HepG2 (cell line): ENCODE measurements at regions not wholly inside any gene's neighbourhood (a gene's known extent, or its start where the extent isn't known, plus 50 kb on each side); places are given as distances from the start of the nearest gene placed in this dataset.

Experiments
- ATAC-seq: fragments of 200-7000 bp; cut with Tn5 transposase; 3 replicates; pipeline ENCODE4 v1.9.1; 2020; ENCODE audit warnings: mild to moderate bottlenecking, moderate library complexity
- BruUV-seq: library from RNA; stranded (reverse); fragments of 400-500 nt; replicated peaks from 2 replicates; lab custom pipeline; 2021; lab: Mats Ljungman, UMichigan
- CTCF ChIA-PET: fragments of 300-600 bp; formaldehyde crosslinking; extraction: SDS; loops from one replicate; lab custom pipeline; 2021; ENCODE audit warnings: low total read pairs, inconsistent platforms, low intra/inter-chr PET ratio; lab: Yijun Ruan, JAX
- POLR2A ChIA-PET: fragments of 350-600 bp; sonication (Branson Sonifier 250); formaldehyde crosslinking; loops from one replicate; lab custom pipeline; 2020; ENCODE audit warnings: antibody characterized with exemption, inconsistent platforms; lab: Yijun Ruan, JAX
- DNase-seq: peaks from one replicate; pipeline ENCODE4 v3.0.0-alpha.2; 2015; ENCODE audit warnings: low spot score
- FAIRE-seq: peaks from 3 replicates; lab custom pipeline; 2011; peaks lifted over from hg19 to GRCh38; lab: Jason Lieb, UNC
- H2AFZ ChIP-seq: one replicate; pipeline ENCODE4 v1.6.1; 2011; ENCODE audit warnings: low read length, inconsistent platforms
- H3K27ac ChIP-seq: fragments of 300-600 bp; 3 replicates; pipeline ENCODE4 v1.8.0; 2011; ENCODE audit warnings: mixed run types, mild to moderate bottlenecking, mixed read lengths, low read length, inconsistent platforms; ENCODE audit not compliant: insufficient read depth; ENCODE audit errors: extremely low read length
- H3K27me3 ChIP-seq, 2 experiments: fragments of 200-600 bp in 1 of 2; 2 replicates in 1 of 2; 3 replicates in 1 of 2; pipeline versions ENCODE4 v1.6.0 to v1.8.0; 2011; ENCODE audit warnings: low read length in 2 of 2, mild to moderate bottlenecking in 2 of 2, moderate library complexity in 2 of 2, inconsistent platforms in 1 of 2; ENCODE audit not compliant: insufficient read depth in 2 of 2, control insufficient read depth in 1 of 2
- H3K36me3 ChIP-seq, 2 experiments: fragments of 200-600 bp in 1 of 2; replicated peaks in 1 of 2; 2 replicates in 1 of 2; 3 replicates in 1 of 2; pipeline versions ENCODE4 v1.5.1 to v1.8.0; 2011; ENCODE audit warnings: low read length in 2 of 2, inconsistent platforms in 1 of 2; ENCODE audit not compliant: insufficient read depth in 2 of 2, control insufficient read depth in 1 of 2
- H3K4me1 ChIP-seq: 2 replicates; pipeline ENCODE4 v1.5.1; 2012; ENCODE audit warnings: low read length, inconsistent platforms; ENCODE audit not compliant: insufficient read depth
- H3K4me2 ChIP-seq: 2 replicates; pipeline ENCODE4 v1.6.0; 2011; ENCODE audit warnings: low read depth, low read length, inconsistent platforms
- H3K4me3 ChIP-seq, 3 experiments: fragments of 200-600 bp in 1 of 3; sonication (generic), shearing (Covaris generic) in 1 of 3; replicated peaks in 1 of 3; 2 replicates each; pipeline ENCODE4 v1.5.1; 2011 to 2016; ENCODE audit warnings: low read length in 3 of 3, inconsistent platforms in 2 of 3, low read depth in 2 of 3, mild to moderate bottlenecking in 2 of 3, control low read depth in 1 of 3, mixed read lengths in 1 of 3; ENCODE audit not compliant: insufficient read depth in 1 of 3
- H3K79me2 ChIP-seq: one replicate; pipeline ENCODE4 v1.6.1; 2011; ENCODE audit warnings: low read length, inconsistent platforms; ENCODE audit not compliant: insufficient read depth
- H3K9ac ChIP-seq: 2 replicates; pipeline ENCODE4 v1.6.0; 2011; ENCODE audit warnings: mild to moderate bottlenecking, low read depth, low read length, inconsistent platforms; ENCODE audit not compliant: insufficient read depth
- H3K9me3 ChIP-seq: 2 replicates; pipeline ENCODE4 v1.5.1; 2012; ENCODE audit warnings: mild to moderate bottlenecking, low read length
- H4K20me1 ChIP-seq: 2 replicates; pipeline ENCODE4 v1.6.0; 2011; ENCODE audit warnings: inconsistent platforms, mild to moderate bottlenecking, low read length, moderate library complexity; ENCODE audit not compliant: insufficient read depth
- CREB3 ChIP-seq: sonication (generic); formaldehyde crosslinking; IDR thresholded peaks from 2 replicates; pipeline ENCODE4 v1.5.0; 2020; ENCODE audit warnings: missing genetic modification reagents
- MED13 ChIP-seq: sonication (generic); formaldehyde crosslinking; IDR thresholded peaks from 2 replicates; pipeline ENCODE4 v1.5.0; 2020; ENCODE audit warnings: missing genetic modification reagents
- MZF1 ChIP-seq: sonication (generic); formaldehyde crosslinking; IDR thresholded peaks from 2 replicates; pipeline ENCODE4 v1.8.1; 2023; ENCODE audit warnings: mild to moderate bottlenecking, missing genetic modification reagents, borderline replicate concordance
- SRY ChIP-seq: sonication (generic); formaldehyde crosslinking; IDR thresholded peaks from 2 replicates; pipeline ENCODE4 v1.8.0; 2022; ENCODE audit warnings: mild to moderate bottlenecking, missing genetic modification reagents
- TBL1XR1 ChIP-seq: fragments of 150-350 bp; IDR thresholded peaks from 2 replicates; pipeline ENCODE4 v1.6.1; 2014; ENCODE audit warnings: borderline replicate concordance, low read length; ENCODE audit not compliant: partially characterized antibody
- ZNF713 ChIP-seq: sonication (generic); formaldehyde crosslinking; IDR thresholded peaks from 2 replicates; pipeline ENCODE4 v1.4.0; 2020; ENCODE audit warnings: mild to moderate bottlenecking, missing genetic modification reagents
- ZNF737 ChIP-seq: sonication (generic); formaldehyde crosslinking; IDR thresholded peaks from 2 replicates; pipeline ENCODE4 v1.5.0; 2020; ENCODE audit warnings: missing genetic modification reagents, mild to moderate bottlenecking, borderline replicate concordance
- ZNF816 ChIP-seq: sonication (generic); formaldehyde crosslinking; IDR thresholded peaks from 2 replicates; pipeline ENCODE4 v1.8.0; 2022; ENCODE audit warnings: missing genetic modification reagents, mild to moderate bottlenecking, borderline replicate concordance
- WGBS: methylation state at CpG from one replicate; pipeline ENCODE4 v1.1.6; 2017; ENCODE audit warnings: low lambda C conversion rate; 5-methylcytosine and 5-hydroxymethylcytosine counted together
- in situ Hi-C: cut with HindIII; loops from 2 replicates; pipeline ENCODE4 v1.10.0; 2017; ENCODE audit warnings: low pct_unique_long_range_greater_than_20kb; ENCODE audit not compliant: extremely low pct_ligation_motif_present
- intact Hi-C: fragments of 100-400 bp; cut with micrococcal nuclease; formaldehyde crosslinking; loops from one replicate; pipeline ENCODE4 v1.10.0; 2022; ENCODE audit not compliant: unreplicated experiment

GRCh38 chr11:33449798-33450197, 192.6 kb downstream of the HIPK3 start:
- no TSS peak for BruUV-seq
- Histone ChIP-seq H3K4me1 (peaks cover 19% of the 10 kb centered on the region), H4K20me1 (no peaks in the 10 kb centered on the region), H3K27ac (no peak overlapping the region), H3K9me3 (no peaks in the 10 kb centered on the region), H3K79me2 (no peaks in the 10 kb centered on the region), H3K4me2 (no peak overlapping the region), H2AFZ (no peak overlapping the region), H3K9ac (no peak overlapping the region), H3K36me3 (no peaks in the 10 kb centered on the region), H3K27me3 (peaks cover 0 to 11% of the 10 kb centered on the region in 2 experiments; a peak in 3 of 5 replicates), H3K4me3 (no peak overlapping the region)
- FAIRE-seq, result no peak
- 4% methylated on average over 3 of the region's 3 CpGs for WGBS
- intact Hi-C loops (no loop called here), in situ Hi-C loops (no loop called here)
- no peak for DNase-seq
- TF ChIP-seq ZNF737 (no peak), CREB3 (CRISPR knock-in tag) (no peak), MZF1 (CRISPR knock-in tag) (no peak), MED13 (CRISPR knock-in tag) (no peak), ZNF713 (no peak), TBL1XR1 (no peak)
- no peak for ATAC-seq
- POLR2A ChIA-PET, result no interaction called here
- CTCF ChIA-PET, result no interaction called here

GRCh38 chr11:33448461-33449130, 191.4 kb downstream of the HIPK3 start:
- intact Hi-C loops, result no loop called here

More at GRCh38 chr11:33448461-33449130, 191.4 kb downstream of the HIPK3 start:
- Histone ChIP-seq H3K9me3 (no peaks in the 10 kb centered on the region), H3K36me3 (no peaks in the 10 kb centered on the region), H3K27ac (no peak overlapping the region), H3K4me1 (peaks cover 21% of the 10 kb centered on the region), H2AFZ (no peak overlapping the region), H3K4me2 (no peak overlapping the region), H3K9ac (no peak overlapping the region), H3K4me3 (no peak overlapping the region), H3K27me3 (peaks cover 0 to 7% of the 10 kb centered on the region in 2 experiments; a peak in 3 of 5 replicates), H3K79me2 (no peaks in the 10 kb centered on the region), H4K20me1 (no peaks in the 10 kb centered on the region)
- no TSS peak for BruUV-seq
- no peak for DNase-seq
- 33% methylated on average over 5 of the region's 5 CpGs for WGBS
- ChIA-PET CTCF (no interaction called here), POLR2A (no interaction called here)
- FAIRE-seq, result no peak
- ATAC-seq, result no peak
- no peak for TF ChIP-seq SRY (CRISPR knock-in tag)
- no peak for TF ChIP-seq ZNF816 (CRISPR knock-in tag)
- in situ Hi-C loops, result no loop called here
